DND-41 (cell line): ENCODE measurements at regions not wholly inside any gene's neighbourhood (a gene's known extent, or its start where the extent isn't known, plus 50 kb on each side); places are given as distances from the start of the nearest gene placed in this dataset.

Experiments used
- ATAC-seq: fragments of 200-7000 bp; cut with Tn5 transposase; 3 replicates; pipeline ENCODE4 v1.9.1; 2021; ENCODE audit warnings: low read depth; ENCODE audit not compliant: insufficient read depth
- DNase-seq: peaks from one replicate; pipeline ENCODE4 v3.0.0-alpha.2; 2020
- H2AFZ ChIP-seq: 2 replicates; pipeline ENCODE4 v1.6.0; 2012; ENCODE audit warnings: low read depth, low read length
- H3K27ac ChIP-seq: 2 replicates; pipeline ENCODE4 v1.5.1; 2012; ENCODE audit warnings: low read length, inconsistent platforms
- H3K27me3 ChIP-seq: fragments of 200-600 bp; sonication (generic); 2 replicates; pipeline ENCODE4 v1.6.0; 2012; ENCODE audit warnings: low read length, mild to moderate bottlenecking, inconsistent platforms; ENCODE audit not compliant: insufficient read depth, poor library complexity
- H3K36me3 ChIP-seq: 2 replicates; pipeline ENCODE4 v1.5.1; 2012; ENCODE audit warnings: low read length, inconsistent platforms; ENCODE audit not compliant: insufficient read depth
- H3K4me1 ChIP-seq: 2 replicates; pipeline ENCODE4 v1.5.1; 2012; ENCODE audit warnings: mild to moderate bottlenecking, low read length; ENCODE audit not compliant: insufficient read depth
- H3K4me2 ChIP-seq: 2 replicates; pipeline ENCODE4 v1.6.0; 2012; ENCODE audit warnings: mild to moderate bottlenecking, moderate library complexity, low read length, inconsistent platforms; ENCODE audit not compliant: insufficient read depth
- H3K4me3 ChIP-seq, 2 experiments: fragments of 200-600 bp in 1 of 2; shearing (Covaris generic) in 1 of 2; 2 replicates each; pipeline ENCODE4 v1.5.1; 2012 to 2016; ENCODE audit warnings: inconsistent platforms in 2 of 2, low read length in 2 of 2, mild to moderate bottlenecking in 2 of 2, low read depth in 1 of 2, moderate library complexity in 1 of 2
- H3K79me2 ChIP-seq: 2 replicates; pipeline ENCODE4 v1.6.0; 2012; ENCODE audit warnings: low read length, inconsistent platforms; ENCODE audit not compliant: insufficient read depth
- H3K9ac ChIP-seq: 2 replicates; pipeline ENCODE4 v1.6.0; 2012; ENCODE audit warnings: low read depth, mild to moderate bottlenecking, inconsistent platforms, low read length, moderate library complexity
- H3K9me3 ChIP-seq: 2 replicates; pipeline ENCODE4 v1.5.1; 2012; ENCODE audit warnings: low read length, moderate library complexity, mild to moderate bottlenecking, inconsistent platforms; ENCODE audit not compliant: insufficient read depth, severe bottlenecking
- H4K20me1 ChIP-seq: 2 replicates; pipeline ENCODE4 v1.6.0; 2012; ENCODE audit warnings: low read length; ENCODE audit not compliant: insufficient read depth
- EZH2 ChIP-seq: IDR thresholded peaks from 3 replicates; pipeline ENCODE4 v1.6.1; 2012; ENCODE audit warnings: borderline replicate concordance, low read depth, mild to moderate bottlenecking, moderate library complexity, low read length, inconsistent platforms; ENCODE audit not compliant: severe bottlenecking
- TF ChIP-seq, protein P1 (sequence below): IDR thresholded peaks from 2 replicates; pipeline ENCODE4 v1.5.1; 2012; ENCODE audit warnings: borderline replicate concordance, low read length, moderate library complexity, mild to moderate bottlenecking; ENCODE audit not compliant: poor library complexity, severe bottlenecking; ENCODE audit errors: extremely low read depth

DNA sequence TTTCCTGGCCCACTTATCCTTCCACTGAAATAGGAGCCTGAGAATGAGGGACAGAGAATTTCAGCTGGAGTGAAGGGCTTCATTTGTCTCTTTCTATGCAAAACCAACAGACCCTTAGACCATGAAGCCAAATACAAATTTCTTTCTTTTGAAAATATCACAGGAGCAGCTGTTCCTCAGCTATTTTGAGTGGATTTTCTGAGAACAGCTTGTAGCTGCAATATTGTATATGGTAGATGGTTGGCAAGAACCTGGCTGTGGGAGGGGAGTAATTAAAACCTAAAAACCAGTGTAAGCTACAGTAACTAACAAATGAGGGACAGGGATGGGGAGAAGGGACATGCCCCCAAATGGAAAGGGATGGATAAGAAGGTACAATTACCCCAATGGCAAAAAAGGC, 350.3 kb upstream of the CDH20 start:
- Histone ChIP-seq H3K4me2 (no peak overlapping the region), H3K9ac (no peak overlapping the region), H3K79me2 (no peaks in the 10 kb centered on the region), H2AFZ (no peak overlapping the region), H3K27me3 (no peaks in the 10 kb centered on the region), H3K4me1 (no peaks in the 10 kb centered on the region), H3K4me3 (no peak overlapping the region), H3K9me3 (no peaks in the 10 kb centered on the region), H3K27ac (no peak overlapping the region), H3K36me3 (no peaks in the 10 kb centered on the region), H4K20me1 (no peaks in the 10 kb centered on the region)
- DNase-seq (no peak), ATAC-seq (no peak)
- TF ChIP-seq EZH2, result no peak
- TF ChIP-seq, protein P1, sequence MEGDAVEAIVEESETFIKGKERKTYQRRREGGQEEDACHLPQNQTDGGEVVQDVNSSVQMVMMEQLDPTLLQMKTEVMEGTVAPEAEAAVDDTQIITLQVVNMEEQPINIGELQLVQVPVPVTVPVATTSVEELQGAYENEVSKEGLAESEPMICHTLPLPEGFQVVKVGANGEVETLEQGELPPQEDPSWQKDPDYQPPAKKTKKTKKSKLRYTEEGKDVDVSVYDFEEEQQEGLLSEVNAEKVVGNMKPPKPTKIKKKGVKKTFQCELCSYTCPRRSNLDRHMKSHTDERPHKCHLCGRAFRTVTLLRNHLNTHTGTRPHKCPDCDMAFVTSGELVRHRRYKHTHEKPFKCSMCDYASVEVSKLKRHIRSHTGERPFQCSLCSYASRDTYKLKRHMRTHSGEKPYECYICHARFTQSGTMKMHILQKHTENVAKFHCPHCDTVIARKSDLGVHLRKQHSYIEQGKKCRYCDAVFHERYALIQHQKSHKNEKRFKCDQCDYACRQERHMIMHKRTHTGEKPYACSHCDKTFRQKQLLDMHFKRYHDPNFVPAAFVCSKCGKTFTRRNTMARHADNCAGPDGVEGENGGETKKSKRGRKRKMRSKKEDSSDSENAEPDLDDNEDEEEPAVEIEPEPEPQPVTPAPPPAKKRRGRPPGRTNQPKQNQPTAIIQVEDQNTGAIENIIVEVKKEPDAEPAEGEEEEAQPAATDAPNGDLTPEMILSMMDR, result no peak

DNA sequence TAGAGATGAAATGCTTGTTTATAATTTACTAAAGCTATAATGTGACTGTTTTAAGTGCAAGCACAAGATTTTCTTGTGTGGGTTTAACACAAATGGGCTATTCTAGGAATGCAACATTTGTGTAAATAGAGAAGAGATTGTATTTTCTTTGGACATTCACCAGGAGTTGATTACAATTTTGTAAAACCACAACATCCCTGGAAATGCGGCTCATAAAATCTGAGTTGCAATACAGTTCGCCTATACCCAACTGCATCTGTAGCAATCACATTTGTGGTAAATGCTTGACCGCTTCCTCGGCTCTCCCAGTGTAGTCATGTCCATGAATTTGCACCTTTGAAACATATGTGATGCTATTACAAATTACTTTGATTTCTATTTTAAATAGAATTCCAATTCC, 348.7 kb upstream of the CDH20 start:
- Histone ChIP-seq H3K79me2 (no peaks in the 10 kb centered on the region), H3K4me1 (no peaks in the 10 kb centered on the region), H3K27me3 (no peaks in the 10 kb centered on the region), H3K9me3 (no peaks in the 10 kb centered on the region), H3K4me2 (no peak overlapping the region), H2AFZ (no peak overlapping the region), H3K4me3 (no peak overlapping the region), H3K36me3 (no peaks in the 10 kb centered on the region), H3K9ac (no peak overlapping the region), H3K27ac (no peak overlapping the region), H4K20me1 (no peaks in the 10 kb centered on the region)
- TF ChIP-seq, protein P1, result no peak
- TF ChIP-seq EZH2, result no peak
- no peak for ATAC-seq
- DNase-seq, result no peak

DNA sequence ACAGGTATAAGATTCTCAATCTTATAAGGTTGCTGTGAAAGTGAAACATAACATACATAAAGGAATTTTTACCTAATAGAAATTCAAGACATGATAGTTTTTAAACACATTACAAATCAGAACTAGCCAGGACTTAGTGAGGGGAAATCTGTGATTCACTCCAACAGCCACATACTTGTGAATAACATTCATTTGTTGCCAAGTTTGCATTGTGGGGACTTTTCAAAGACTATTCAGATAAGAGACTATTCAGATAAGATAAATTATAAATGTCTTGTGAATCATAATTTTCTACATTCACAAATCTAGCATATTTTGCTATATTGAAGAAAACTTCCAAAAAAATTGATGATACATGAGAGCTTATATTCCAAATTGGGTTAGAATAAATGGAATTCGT, 345.3 kb upstream of the CDH20 start:
- DNase-seq (no peak), ATAC-seq (no peak)
- Histone ChIP-seq H3K4me2 (no peak overlapping the region), H3K9ac (no peak overlapping the region), H3K4me1 (no peaks in the 10 kb centered on the region), H3K4me3 (no peak overlapping the region), H3K79me2 (no peaks in the 10 kb centered on the region), H3K9me3 (no peaks in the 10 kb centered on the region), H3K27me3 (no peaks in the 10 kb centered on the region), H4K20me1 (no peaks in the 10 kb centered on the region), H3K27ac (no peak overlapping the region), H3K36me3 (no peaks in the 10 kb centered on the region), H2AFZ (no peak overlapping the region)
- TF ChIP-seq EZH2, result no peak

DNA sequence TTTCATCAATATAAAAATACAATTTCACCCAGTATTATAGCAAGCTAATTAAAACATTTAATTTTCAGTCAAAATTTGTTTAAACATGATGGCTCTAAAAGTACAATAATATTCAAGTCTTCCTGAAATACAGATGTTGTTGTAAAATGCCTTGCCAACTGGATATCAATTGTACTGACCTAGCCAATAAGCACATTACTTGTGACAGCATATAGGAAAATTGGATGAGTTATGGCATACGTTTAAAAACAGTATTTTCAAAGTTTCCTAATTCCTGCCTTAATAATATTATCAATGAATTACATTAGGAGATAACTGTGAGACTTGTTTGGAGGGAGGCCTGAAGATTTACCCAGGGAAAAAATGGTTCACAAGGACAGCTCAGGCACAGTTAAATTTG, 336.9 kb upstream of the CDH20 start:
- no peak for TF ChIP-seq EZH2
- TF ChIP-seq, protein P1, result no peak
- no peaks in the 10 kb centered on the region for H3K36me3 ChIP-seq
- no peak overlapping the region for H3K4me3 ChIP-seq
- no peak overlapping the region for H2AFZ ChIP-seq
- H3K27ac ChIP-seq, result no peak overlapping the region
- ATAC-seq, result no peak
- no peak overlapping the region for H3K9ac ChIP-seq
- DNase-seq, result no peak
- no peaks in the 10 kb centered on the region for H4K20me1 ChIP-seq
- H3K9me3 ChIP-seq, result no peaks in the 10 kb centered on the region
- no peaks in the 10 kb centered on the region for H3K4me1 ChIP-seq
- no peaks in the 10 kb centered on the region for H3K27me3 ChIP-seq
- no peaks in the 10 kb centered on the region for H3K79me2 ChIP-seq
- no peak overlapping the region for H3K4me2 ChIP-seq
